ENCODE measurements at regions not wholly inside any gene's neighbourhood (a gene's known extent, or its start where the extent isn't known, plus 50 kb on each side); places are given as distances from the start of the nearest gene placed in this dataset.
"Not testable (repeated sequence)": the region's sequence is repeated elsewhere in the genome, so short reads cannot be mapped to it uniquely, and the experiment has no call there.

DNA sequence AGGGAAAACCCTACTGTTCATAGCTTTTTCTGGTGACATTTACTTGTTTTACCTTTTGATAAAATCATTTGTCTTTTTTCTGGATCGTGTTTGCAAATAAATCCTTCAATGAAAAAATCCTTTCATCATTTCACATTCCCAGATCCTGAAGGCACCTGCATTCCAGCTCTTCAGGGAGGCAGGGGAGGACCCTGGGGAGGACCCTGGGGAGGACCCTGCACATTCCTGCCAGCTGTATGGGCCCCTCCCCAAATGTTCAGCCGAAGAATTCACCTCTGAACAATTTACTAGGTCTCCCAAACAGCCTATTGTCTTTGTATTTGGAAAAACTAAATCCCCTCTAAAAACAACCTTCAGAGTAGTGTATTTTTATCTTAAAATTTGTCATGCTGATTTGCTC is 558.4 kb upstream of the ID2 start:
- TF ChIP-seq, protein P1, sequence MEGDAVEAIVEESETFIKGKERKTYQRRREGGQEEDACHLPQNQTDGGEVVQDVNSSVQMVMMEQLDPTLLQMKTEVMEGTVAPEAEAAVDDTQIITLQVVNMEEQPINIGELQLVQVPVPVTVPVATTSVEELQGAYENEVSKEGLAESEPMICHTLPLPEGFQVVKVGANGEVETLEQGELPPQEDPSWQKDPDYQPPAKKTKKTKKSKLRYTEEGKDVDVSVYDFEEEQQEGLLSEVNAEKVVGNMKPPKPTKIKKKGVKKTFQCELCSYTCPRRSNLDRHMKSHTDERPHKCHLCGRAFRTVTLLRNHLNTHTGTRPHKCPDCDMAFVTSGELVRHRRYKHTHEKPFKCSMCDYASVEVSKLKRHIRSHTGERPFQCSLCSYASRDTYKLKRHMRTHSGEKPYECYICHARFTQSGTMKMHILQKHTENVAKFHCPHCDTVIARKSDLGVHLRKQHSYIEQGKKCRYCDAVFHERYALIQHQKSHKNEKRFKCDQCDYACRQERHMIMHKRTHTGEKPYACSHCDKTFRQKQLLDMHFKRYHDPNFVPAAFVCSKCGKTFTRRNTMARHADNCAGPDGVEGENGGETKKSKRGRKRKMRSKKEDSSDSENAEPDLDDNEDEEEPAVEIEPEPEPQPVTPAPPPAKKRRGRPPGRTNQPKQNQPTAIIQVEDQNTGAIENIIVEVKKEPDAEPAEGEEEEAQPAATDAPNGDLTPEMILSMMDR (conservative IDR thresholded peaks at IDR 0.05; ENCODE audit: low read depth, low read length): no peak
- no peak overlapping the region for H2AFZ ChIP-seq (ENCODE audit: low read depth)
- H3K4me3 ChIP-seq (IDR thresholded peaks at IDR 0.05; ENCODE audit: insufficient read depth, low read depth, low read length): no peak overlapping the region
- no peaks in the 10 kb centered on the region for H3K36me3 ChIP-seq (ENCODE audit: insufficient read depth)
- no peaks in the 10 kb centered on the region for H4K20me1 ChIP-seq (ENCODE audit: insufficient read depth)
- H3K9ac ChIP-seq: no peak overlapping the region
- H3K27ac ChIP-seq: no peak overlapping the region
- H3K4me1 ChIP-seq (ENCODE audit: low read depth, poor library complexity, severe bottlenecking): peaks cover 2% of the 10 kb centered on the region
- no peaks in the 10 kb centered on the region for H3K27me3 ChIP-seq (ENCODE audit: insufficient read depth, low read depth)
- H3K79me2 ChIP-seq (ENCODE audit: insufficient read depth, low read depth): no peaks in the 10 kb centered on the region
- no peak overlapping the region for H3K4me2 ChIP-seq

DNA sequence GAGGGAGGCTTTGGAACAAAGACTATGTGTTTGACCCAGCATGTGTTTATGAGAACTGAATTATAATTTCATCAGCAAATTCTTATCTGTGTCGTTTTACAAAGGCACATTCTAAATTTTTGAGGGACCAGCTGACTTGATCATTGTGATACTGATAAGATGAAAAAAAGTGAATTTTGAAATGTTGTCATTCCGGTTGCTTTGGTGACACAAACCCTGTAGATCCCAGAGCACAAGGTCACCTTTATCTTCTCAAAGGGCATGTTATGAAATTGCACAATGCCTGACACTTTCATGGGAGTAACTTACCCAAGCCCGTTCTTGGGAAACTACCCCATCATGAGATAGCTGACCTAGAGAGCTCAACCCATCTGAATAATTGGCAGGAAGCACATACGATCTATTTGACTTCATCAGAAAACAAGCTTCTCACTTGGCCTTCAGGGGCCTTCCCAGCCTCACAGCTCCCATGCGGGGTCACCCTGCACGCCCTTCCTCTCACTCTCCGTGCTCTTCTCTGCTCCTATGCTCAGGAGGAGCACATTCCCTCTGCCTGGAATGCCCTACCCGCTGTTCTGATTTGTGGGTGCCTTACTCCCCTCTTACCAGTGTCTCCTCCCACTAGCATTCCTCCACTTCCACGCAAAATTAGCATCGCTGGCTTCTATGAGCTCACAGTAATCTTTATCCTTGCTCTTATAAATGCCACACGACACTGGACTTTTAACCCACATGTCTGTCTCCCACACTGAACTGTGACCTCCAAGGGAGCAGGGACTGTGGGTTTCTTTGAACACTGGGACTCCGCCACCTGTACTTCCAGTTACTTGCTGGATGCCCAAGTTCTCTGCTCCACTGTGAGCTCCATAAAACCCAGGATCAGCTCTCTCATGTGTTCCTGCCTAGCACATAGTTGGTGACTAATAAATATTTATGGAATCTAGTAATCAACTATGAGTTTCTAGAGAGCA is 555.8 kb upstream of the ID2 start:
- Histone ChIP-seq H3K27me3 (ENCODE audit: insufficient read depth, low read depth) (no peaks in the 10 kb centered on the region), H3K4me3 (IDR thresholded peaks at IDR 0.05; ENCODE audit: insufficient read depth, low read depth, low read length) (no peak overlapping the region), H3K36me3 (ENCODE audit: insufficient read depth) (no peaks in the 10 kb centered on the region), H3K4me1 (ENCODE audit: low read depth, poor library complexity, severe bottlenecking) (no peaks in the 10 kb centered on the region), H3K4me2 (no peak overlapping the region), H3K79me2 (ENCODE audit: insufficient read depth, low read depth) (no peaks in the 10 kb centered on the region), H3K9ac (no peak overlapping the region), H4K20me1 (ENCODE audit: insufficient read depth) (no peaks in the 10 kb centered on the region), H3K27ac (no peak overlapping the region), H2AFZ (ENCODE audit: low read depth) (no peak overlapping the region)
- TF ChIP-seq, protein P1 (conservative IDR thresholded peaks at IDR 0.05; ENCODE audit: low read depth, low read length): no peak

DNA sequence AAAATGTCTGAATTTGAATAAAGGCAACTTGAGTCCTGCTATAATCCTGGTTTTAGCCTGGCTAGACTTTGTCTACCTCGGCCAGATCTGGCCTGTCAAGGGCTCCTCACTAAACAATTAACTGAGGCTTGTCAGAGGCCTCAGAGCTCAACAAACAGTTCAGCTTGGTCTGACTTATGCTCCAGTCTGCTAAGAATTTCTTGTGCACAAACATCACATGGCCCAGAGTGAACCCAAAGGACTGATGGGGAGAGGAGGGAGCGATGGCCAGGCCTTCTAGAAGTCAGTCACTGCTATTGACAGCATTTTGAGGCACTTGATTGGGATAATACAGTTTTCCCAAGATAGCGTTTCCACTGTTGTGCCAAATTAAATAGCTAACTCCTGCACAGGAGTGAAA is 555.1 kb upstream of the ID2 start:
- no peak overlapping the region for H3K4me3 ChIP-seq (IDR thresholded peaks at IDR 0.05; ENCODE audit: insufficient read depth, low read depth, low read length)
- H3K9ac ChIP-seq: no peak overlapping the region
- no peaks in the 10 kb centered on the region for H4K20me1 ChIP-seq (ENCODE audit: insufficient read depth)
- no peaks in the 10 kb centered on the region for H3K36me3 ChIP-seq (ENCODE audit: insufficient read depth)
- H3K4me1 ChIP-seq (ENCODE audit: low read depth, poor library complexity, severe bottlenecking): no peaks in the 10 kb centered on the region
- no peaks in the 10 kb centered on the region for H3K27me3 ChIP-seq (ENCODE audit: insufficient read depth, low read depth)
- TF ChIP-seq, protein P1 (conservative IDR thresholded peaks at IDR 0.05; ENCODE audit: low read depth, low read length): no peak
- no peak overlapping the region for H3K27ac ChIP-seq
- no peaks in the 10 kb centered on the region for H3K79me2 ChIP-seq (ENCODE audit: insufficient read depth, low read depth)
- H2AFZ ChIP-seq (ENCODE audit: low read depth): no peak overlapping the region
- no peak overlapping the region for H3K4me2 ChIP-seq

DNA sequence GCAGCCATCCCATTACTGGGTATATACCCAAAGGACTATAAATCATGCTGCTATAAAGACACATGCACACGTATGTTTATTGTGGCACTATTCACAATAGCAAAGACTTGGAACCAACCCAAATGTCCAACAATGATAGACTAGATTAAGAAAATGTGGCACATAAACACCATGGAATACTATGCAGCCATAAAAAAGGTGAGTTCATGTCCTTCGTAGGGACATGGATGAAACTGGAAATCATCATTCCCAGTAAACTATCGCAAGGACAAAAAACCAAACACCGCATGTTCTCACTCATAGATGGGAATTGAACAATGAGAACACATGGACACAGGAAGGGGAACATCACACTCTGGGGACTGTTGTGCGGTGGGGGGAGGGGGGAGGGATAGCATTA is 550.4 kb upstream of the ID2 start:
- H3K27me3 ChIP-seq (ENCODE audit: insufficient read depth, low read depth); H4K20me1 ChIP-seq (ENCODE audit: insufficient read depth); H3K4me3 ChIP-seq (IDR thresholded peaks at IDR 0.05; ENCODE audit: insufficient read depth, low read depth, low read length); H3K79me2 ChIP-seq (ENCODE audit: insufficient read depth, low read depth); H2AFZ ChIP-seq (ENCODE audit: low read depth); H3K4me1 ChIP-seq (ENCODE audit: low read depth, poor library complexity, severe bottlenecking); H3K4me2 ChIP-seq; H3K27ac ChIP-seq; H3K36me3 ChIP-seq (ENCODE audit: insufficient read depth); H3K9ac ChIP-seq: not testable (repeated sequence)

DNA sequence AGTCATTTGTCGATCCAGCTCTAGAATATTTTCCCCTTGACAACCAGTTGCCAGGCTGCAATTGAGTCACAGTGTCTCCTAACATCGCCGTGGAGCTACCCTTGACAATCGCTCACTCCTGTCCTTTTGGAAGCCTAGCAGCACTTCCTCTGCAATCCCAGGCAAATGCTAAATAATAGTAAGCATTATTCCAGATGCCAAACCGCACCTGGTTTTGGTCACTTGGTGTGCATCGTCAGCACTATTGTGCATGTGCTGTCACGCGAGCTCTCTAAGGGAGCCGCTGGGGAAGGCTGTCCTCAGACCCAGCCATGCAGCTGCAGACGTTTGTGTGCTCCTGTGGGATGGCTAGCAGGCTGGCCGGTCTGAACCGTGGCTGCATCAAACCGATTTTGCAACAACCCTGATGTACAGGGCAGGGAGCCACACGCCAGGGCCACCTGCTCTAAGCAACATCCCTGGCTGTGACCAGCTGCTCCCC is 549.5 kb upstream of the ID2 start:
- Histone ChIP-seq H4K20me1 (ENCODE audit: insufficient read depth) (no peaks in the 10 kb centered on the region), H3K4me3 (IDR thresholded peaks at IDR 0.05; ENCODE audit: insufficient read depth, low read depth, low read length) (no peak overlapping the region), H3K27ac (no peak overlapping the region), H3K9ac (no peak overlapping the region), H3K4me1 (ENCODE audit: low read depth, poor library complexity, severe bottlenecking) (no peaks in the 10 kb centered on the region), H2AFZ (ENCODE audit: low read depth) (no peak overlapping the region), H3K4me2 (no peak overlapping the region), H3K27me3 (ENCODE audit: insufficient read depth, low read depth) (no peaks in the 10 kb centered on the region), H3K79me2 (ENCODE audit: insufficient read depth, low read depth) (no peaks in the 10 kb centered on the region), H3K36me3 (ENCODE audit: insufficient read depth) (no peaks in the 10 kb centered on the region)
- TF ChIP-seq, protein P1 (conservative IDR thresholded peaks at IDR 0.05; ENCODE audit: low read depth, low read length): no peak

Data from KMS-11 (cell line).